ENCODE measurements at regions not wholly inside any gene's neighbourhood (a gene's known extent, or its start where the extent isn't known, plus 50 kb on each side); places are given as distances from the start of the nearest gene placed in this dataset.

DNA sequence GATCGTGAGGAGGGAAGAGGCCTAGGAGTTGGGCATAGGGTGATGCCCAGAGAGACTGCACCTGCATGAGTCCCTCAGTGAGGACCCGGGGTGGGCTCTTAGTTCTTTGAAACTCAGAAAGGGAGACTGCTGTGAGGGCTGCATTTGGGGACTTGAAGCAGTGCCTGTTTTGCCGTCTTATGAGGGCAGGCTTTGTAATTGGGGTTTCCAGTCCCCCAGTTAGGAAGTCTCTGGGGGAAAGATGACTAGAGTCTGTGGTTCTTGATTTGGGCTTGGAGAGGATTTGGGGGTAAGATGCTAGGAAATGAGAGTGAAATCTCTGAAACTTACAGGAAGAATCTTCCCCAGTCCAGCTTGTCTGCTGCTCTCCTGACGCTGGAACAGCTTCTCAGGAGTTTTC, 99.6 kb downstream of the ARF6 start (continued):
- no peak for TF ChIP-seq CTBP2 (IDR thresholded peaks at IDR 0.05; ENCODE audit: borderline replicate concordance, insufficient read depth, insufficient read length, low read length)
- no peak for TF ChIP-seq SRF (IDR thresholded peaks at IDR 0.05; ENCODE audit: low read depth, low read length)

Measured in H1 (cell line).